ENCODE measurements at regions not wholly inside any gene's neighbourhood (a gene's known extent, or its start where the extent isn't known, plus 50 kb on each side); places are given as distances from the start of the nearest gene placed in this dataset.

- no peak for TF ChIP-seq YY1 (IDR thresholded peaks at IDR 0.05; ENCODE audit: insufficient read depth, insufficient read length)
- no peak for TF ChIP-seq ZNF274 (IDR thresholded peaks at IDR 0.05; ENCODE audit: low read depth, low read length)
- no peak for TF ChIP-seq SUZ12 (IDR thresholded peaks at IDR 0.05; ENCODE audit: extremely low read depth, insufficient read depth, insufficient read length)
Measured at GRCh38 chr4:138894011-138894410, 121.6 kb upstream of the NOCT start.
